NB4 (cell line): ENCODE measurements at regions not wholly inside any gene's neighbourhood (a gene's known extent, or its start where the extent isn't known, plus 50 kb on each side); places are given as distances from the start of the nearest gene placed in this dataset.

Experiments
- MAX ChIP-seq: IDR thresholded peaks from 2 replicates; pipeline ENCODE4 v1.6.1; 2011; ENCODE audit warnings: low read depth, low read length
- POLR2A ChIP-seq: IDR thresholded peaks from 2 replicates; pipeline ENCODE4 v1.6.1; 2011; ENCODE audit warnings: mild to moderate bottlenecking; ENCODE audit not compliant: insufficient read length; ENCODE audit errors: extremely low read depth
- TF ChIP-seq, protein P1 (sequence below): IDR thresholded peaks from one replicate; pipeline ENCODE4 v1.5.1; 2012; ENCODE audit warnings: low read depth, low read length

DNA sequence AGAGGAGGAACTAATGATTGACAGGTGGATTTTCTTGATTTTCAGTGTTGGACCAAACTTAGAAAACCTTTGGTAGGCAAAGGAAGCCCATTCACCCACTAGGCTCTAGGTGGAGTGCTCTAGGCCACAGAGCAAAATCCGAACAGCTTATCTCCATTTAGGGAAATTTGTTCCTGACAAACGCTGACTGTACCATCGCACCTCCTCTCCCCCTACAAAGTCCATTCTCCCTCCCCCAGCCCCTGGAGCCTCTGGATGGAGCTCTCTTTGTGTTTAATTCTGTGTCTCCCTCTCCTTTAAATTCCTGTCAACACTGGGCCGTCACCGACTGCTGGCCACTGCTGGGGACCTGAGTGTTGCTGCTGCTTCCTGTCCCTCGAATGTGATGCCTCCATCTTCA, 350.1 kb upstream of the IRX2 start:
- TF ChIP-seq, protein P1, sequence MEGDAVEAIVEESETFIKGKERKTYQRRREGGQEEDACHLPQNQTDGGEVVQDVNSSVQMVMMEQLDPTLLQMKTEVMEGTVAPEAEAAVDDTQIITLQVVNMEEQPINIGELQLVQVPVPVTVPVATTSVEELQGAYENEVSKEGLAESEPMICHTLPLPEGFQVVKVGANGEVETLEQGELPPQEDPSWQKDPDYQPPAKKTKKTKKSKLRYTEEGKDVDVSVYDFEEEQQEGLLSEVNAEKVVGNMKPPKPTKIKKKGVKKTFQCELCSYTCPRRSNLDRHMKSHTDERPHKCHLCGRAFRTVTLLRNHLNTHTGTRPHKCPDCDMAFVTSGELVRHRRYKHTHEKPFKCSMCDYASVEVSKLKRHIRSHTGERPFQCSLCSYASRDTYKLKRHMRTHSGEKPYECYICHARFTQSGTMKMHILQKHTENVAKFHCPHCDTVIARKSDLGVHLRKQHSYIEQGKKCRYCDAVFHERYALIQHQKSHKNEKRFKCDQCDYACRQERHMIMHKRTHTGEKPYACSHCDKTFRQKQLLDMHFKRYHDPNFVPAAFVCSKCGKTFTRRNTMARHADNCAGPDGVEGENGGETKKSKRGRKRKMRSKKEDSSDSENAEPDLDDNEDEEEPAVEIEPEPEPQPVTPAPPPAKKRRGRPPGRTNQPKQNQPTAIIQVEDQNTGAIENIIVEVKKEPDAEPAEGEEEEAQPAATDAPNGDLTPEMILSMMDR: no peak
- no peak for TF ChIP-seq POLR2A
- TF ChIP-seq MAX: no peak
